ENCODE measurements at regions not wholly inside any gene's neighbourhood (a gene's known extent, or its start where the extent isn't known, plus 50 kb on each side); places are given as distances from the start of the nearest gene placed in this dataset.
"Not testable (repeated sequence)": the region's sequence is repeated elsewhere in the genome, so short reads cannot be mapped to it uniquely, and the experiment has no call there.

DNA sequence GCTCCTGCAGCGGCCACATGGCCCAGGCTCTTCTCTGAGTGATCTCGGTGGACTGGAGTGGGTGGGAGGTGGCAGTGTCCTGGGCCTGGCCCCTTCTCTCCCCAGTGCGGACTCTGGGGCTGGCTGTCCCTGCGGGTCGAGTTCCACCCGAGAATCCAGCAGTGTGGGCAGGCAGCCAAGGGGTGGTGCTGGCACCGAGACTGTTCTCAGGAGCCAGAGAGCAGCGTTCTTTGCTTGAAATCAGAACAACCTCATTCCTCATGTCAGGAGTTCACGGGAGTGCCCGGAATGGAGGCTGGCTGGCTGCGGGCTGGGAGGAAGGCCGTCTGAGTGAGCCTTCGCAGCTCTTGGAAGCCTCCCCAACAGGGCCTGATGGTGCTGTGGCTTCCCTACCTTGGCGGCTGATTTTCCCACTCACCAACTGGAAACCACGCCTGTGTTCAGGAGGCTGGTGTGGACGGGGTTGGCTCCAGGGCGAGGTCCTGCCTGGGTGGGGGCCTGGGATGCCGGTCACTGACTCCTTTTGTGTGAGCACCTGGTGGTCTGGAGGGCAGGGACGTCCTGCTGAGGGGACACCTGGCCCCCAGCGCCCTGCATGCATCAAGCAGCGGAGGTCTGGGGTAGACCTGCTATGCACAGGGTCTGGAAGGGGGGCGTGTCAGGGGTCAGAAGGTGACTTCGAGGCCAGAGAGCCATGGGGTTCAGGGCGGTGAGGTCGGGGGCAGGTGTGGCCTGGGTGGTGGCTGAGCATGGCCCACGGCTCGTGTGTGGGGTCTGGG is 137.6 kb downstream of the TMEM121 start:
- DNase-seq: not testable (repeated sequence)

DNA sequence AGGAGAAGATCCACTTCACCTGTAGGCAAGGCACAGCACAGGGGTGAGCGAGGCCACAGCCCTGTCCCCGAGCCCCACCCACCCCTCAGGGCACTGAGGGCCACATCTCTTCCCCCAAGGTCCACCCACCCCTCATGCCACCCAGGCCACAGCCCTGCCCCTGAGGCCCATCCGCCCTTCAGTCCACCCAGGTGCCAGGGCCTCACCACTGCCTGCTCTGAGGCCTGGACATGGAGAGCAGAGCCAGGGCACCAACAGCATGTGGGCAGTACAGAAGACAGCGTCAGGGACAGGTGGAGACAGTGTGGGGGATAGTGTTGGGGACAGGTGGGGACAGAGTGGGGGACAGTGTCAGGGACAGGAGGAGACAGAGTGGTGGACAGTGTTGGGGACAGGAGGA is 138.3 kb downstream of the TMEM121 start:
- DNase-seq: no peak

DNA sequence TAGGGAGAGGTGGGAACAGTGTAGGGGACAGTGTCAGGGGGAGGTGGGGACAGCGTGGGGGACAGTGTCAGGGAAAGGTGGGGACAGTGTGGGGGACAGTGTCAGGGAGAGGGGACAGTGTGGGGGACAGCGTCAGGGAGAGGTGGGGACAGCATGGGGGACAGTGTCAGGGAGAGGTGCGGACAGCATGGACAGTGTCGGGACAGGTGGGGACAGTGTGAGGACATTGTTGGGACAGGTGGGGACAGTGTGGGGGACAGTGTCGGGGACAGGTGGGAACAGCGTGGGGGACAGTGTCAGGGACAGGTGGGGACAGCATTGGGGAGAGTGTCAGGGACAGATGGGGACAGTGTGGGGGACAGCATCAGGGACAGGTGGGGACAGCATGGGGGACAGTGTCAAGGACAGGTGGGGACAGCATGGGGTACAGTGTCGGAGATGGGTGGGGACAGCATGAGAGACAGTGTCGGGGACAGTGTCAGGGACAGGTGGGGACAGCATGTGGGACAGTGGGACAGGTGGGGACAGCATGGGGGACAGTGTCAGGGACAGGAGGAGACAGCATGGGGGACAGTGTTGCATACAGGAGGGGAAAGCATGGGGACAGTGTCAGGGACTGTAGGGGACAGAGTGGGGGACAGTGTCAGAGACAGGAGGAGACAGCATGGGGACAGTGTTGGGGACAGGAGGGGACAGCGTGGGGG is 139.0 kb downstream of the TMEM121 start:
- no peak for DNase-seq

DNA sequence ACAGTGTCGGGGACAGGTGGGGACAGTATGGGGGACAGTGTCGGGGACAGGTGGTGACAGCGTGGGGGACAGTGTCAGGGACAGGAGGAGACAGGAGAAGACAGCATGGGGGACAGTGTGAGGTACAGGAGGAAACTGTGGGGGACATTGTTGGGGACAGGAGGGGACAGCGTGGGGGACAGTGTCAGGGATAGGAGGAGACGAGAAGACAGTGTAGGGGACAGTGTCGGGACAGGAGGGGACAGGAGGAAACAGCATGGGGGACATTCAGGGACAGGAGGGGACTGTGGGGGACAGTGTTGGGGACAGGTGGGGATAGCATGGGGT is 139.5 kb downstream of the TMEM121 start:
- DNase-seq: no peak

DNA sequence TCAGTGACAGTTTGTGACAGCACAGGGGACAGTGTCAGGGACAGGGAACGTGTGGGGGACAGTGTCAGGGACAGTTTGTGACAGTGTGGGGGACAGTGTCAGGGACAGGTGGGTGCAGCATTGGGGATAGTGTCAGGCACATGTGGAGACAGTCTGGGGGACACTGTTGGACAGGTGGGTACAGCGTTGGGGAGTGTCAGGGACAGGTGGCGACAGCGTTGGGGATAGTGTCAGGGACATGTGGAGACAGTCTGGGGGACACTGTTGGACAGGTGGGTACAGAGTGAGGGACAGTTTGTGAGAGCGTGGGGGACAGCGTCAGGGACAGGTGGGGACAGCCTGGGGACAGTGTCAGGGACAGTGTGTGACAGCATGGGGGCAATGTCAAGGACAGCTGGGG is 140.0 kb downstream of the TMEM121 start:
- DNase-seq: no peak

DNA sequence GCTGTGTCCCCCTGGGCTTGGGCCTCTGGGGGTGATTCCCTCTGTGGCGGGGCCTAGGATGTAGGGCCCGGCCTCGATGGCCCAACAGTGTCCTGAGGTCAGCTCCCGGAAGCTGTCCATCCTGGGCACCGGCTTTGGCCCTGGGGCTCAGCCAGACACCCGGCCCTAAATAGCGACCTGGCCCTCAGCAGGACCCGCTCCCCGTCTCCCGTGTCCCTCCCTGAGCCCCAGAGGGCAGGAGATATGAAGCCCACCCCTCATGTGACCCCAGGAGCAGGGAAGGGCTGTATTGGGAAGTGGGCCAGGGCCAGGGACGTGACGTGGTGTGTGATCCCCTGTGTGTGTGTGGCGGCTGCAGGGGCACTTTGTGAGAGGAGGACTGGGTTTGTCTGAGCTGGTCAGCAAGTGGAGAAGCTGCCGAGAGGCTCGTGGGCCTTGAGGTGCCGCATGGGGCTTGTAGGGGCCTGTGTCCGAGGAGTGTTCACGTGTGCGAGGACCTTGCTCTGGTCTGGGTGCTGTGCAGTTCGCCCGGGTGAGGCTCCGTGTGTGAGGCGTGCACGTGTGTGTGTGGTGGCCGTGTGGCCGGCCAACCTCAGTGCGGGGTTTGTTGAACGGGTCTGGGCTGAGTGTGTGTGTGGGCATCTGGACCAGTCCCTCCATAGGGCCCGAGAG is 140.7 kb downstream of the TMEM121 start:
- not testable (repeated sequence) for DNase-seq

DNA sequence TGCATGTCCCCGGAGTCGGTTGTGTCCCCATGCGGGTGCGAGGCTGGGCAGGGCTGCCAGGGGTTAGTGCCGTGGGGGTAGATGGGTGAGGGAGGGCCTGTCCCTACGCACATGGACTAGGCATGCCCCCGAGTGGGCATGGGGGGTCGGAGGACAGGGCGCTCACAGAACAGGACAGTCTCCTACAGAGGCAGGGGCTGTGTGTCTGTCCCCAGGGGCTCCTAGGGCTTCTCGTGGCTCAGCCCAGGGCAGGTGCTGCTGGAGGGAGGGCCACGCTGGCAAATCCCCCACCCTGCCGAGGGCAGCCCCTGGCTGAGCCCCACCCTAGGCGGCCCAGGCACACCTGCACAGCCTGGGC is 141.3 kb downstream of the TMEM121 start:
- not testable (repeated sequence) for DNase-seq

DNA sequence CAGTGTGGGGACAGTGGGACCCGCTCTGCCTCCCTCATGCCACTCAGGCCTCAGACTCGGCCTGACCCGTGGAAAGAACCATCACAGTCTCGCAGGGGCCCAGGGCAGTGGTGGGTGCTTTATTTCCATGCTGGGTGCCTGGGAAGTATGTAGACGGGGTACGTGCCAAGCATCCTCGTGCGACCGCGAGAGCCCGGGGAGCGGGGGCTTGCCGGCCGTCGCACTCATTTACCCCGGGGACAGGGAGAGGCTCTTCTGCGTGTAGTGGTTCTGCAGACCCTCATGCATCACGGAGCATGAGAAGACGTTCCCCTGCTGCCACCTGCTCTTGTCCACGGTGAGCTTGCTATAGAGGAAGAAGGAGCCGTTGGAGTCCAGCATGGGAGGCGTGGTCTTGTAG is 141.6 kb downstream of the TMEM121 start:
- DNase-seq: not testable (repeated sequence)

DNA sequence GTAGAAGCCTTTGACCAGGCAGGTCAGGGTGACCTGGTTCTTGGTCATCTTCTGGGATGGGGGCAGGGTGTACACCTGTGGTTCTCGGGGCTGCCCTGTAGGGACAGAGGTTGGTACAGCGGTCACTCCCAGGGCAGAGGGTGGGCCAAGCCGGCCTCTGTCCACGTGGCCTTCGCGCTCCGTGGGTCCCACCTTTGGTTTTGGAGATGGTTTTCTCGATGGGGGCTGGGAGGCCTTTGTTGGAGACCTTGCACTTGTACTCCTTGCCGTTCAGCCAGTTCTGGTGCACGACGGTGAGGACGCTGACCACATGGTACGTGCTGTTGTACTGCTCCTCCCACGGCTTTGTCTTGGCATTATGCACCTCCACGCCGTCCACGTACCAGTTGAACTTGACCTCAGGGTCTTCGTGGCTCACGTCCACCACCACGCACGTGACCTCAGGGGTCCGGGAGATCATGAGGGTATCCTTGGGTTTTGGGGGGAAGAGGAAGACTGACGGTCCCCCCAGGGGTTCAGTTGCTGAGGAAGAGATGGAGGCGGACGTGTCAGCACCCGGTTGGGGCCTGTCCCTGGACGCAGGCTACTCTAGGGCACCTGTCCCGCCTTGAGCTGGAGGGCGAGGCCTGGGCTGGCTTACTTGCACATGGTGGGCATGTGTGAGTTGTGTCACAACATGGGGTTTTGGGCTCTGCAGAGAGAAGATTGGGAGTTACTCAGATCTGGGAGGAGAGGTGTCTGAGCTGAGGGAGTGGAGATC is 142.3 kb downstream of the TMEM121 start:
- DNase-seq: not testable (repeated sequence)

DNA sequence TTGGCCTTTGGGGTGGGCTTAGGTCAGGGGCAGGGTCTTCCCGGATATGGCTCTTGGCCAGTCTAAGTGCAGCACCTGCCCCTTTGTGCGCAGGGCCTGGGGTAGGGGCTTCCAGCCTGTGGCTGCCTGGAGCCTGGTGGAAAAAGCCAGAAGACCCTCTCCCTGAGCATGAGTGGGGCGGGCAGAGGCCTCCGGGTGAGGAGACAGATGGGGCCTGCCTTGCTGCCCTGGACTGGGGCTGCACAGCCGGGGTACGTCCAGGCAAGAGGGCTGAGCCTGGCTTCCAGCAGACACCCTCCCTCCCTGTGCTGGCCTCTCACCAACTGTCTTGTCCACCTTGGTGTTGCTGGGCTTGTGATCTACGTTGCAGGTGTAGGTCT is 142.8 kb downstream of the TMEM121 start:
- DNase-seq: not testable (repeated sequence)

DNA sequence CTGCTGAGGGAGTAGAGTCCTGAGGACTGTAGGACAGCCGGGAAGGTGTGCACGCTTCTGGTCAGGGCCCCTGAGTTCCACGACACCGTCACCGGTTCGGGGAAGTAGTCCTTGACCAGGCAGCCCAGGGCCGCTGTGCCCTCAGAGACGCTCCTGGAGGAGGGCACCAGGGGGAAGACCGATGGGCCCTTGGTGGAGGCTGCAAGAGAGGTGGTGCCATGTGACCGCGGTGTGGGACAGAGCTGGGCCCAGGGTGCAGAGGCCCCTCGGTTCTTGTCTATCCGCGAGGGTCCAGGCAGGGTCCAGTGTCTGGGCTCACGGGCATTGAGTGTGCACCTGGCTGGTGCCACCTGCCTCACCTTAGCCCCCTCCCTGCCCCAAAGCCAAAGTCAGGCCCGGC is 143.3 kb downstream of the TMEM121 start:
- DNase-seq: not testable (repeated sequence)

DNA sequence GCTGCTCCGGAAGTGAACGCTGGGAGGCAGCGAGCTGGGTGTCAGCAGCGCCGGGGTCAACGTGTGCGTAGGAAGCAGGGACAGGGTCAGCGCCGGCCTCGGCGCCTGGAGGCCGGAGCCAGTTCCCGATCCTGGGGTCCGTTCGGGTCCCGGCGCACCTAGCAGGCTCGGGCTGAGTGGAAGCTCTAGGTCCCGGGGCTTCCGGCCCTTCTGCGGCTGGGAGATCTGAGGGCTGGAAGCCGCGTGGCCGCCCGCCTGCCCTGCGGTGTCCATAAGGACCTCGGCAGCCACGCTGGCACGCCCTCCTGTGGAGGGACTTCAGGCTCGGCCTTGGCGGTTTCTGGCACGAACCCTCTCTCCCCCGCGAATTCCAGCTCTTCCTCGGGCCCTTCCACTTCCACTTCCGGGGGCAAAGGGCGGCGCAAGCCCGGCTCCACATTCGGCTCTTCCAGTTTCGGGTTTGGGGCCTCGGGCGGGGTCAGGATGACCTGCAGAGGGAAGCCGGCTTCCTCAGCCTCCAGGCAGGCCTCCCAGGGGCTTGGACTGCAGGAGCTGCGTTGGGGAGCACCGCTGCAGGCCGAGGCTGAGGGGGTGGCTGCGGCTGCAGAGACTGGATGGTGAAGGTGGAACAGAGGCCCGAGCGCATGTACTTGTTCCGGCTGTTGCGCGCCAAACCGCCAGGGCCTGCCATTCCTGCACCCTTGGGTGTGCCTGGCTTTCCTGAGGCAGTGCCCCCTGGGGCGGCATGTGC is 146.2 kb downstream of the TMEM121 start:
- DNase-seq: not testable (repeated sequence)

DNA sequence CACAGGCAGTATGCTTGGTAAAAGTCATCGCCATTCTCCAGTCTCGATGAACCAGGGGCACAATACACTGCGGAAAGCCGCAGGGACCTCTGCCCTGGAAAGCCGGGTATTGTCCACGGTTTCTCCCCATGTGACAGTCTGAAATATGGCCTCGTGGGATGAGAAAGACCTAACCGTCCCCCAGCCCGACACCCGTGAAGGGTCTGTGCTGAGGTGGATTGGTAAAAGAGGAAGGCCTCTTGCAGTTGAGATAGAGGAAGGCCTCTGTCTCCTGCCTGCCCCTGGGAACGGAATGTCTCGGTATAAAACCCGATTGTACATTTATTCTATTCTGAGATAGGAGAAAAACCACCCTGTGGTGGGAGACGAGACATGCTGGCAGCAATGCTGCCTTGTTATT is 149.1 kb downstream of the TMEM121 start:
- not testable (repeated sequence) for DNase-seq

DNA sequence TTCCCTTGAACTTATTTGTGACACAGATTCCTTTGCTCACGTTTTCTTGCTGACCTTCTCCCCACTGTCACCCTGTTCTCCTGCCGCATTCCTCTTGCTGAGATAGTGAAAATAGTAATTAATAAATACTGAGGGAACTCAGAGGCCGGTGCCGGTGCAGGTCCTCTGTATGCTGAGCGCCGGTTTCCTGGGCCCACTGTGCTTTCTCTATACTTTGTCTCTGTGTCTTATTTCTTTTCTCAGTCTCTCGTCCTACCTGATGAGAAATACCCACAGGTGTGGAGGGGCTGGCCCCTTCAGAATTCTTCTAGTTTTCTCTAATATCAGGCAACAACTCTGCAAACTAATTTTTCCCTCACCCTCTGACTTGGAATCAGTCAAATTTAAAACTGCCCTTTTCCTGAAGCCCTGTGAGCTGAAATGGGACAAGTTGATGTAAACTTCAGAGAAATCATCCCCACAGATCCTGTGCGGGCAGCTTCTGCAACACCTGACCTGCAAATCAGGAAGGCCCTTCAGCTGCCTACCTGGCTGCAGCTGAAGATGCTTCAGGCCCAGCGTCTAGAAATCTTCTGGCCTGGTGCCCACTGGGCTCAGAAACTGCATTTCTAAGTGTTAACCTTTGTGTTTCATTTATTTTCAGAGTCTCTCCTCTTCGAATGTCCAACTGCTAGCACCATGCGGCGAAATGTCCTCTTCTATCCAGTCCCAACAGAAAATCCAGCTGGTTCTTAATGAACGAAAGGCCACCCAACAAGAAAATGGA is 149.7 kb downstream of the TMEM121 start:
- DNase-seq: not testable (repeated sequence)

DNA sequence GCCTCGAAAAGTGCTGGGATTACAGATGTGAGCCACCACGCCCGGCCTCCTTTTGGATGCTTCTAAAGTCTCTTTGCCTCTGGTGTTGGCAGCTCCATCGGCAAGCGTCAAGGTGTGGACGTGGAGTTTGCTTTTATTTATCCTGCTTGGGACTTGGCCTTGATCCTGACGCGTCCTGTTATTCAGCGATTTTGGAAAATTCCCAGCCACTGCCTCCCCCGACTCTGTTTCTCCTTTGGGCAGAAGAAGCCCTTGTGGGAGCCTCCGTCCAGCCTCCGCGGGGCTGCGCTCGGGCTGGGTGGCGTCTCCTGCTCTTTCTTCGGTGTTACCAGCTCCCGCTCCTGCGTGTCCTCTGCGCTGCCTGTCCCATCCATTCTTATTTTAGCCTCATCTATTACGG is 151.7 kb downstream of the TMEM121 start:
- DNase-seq: not testable (repeated sequence)

DNA sequence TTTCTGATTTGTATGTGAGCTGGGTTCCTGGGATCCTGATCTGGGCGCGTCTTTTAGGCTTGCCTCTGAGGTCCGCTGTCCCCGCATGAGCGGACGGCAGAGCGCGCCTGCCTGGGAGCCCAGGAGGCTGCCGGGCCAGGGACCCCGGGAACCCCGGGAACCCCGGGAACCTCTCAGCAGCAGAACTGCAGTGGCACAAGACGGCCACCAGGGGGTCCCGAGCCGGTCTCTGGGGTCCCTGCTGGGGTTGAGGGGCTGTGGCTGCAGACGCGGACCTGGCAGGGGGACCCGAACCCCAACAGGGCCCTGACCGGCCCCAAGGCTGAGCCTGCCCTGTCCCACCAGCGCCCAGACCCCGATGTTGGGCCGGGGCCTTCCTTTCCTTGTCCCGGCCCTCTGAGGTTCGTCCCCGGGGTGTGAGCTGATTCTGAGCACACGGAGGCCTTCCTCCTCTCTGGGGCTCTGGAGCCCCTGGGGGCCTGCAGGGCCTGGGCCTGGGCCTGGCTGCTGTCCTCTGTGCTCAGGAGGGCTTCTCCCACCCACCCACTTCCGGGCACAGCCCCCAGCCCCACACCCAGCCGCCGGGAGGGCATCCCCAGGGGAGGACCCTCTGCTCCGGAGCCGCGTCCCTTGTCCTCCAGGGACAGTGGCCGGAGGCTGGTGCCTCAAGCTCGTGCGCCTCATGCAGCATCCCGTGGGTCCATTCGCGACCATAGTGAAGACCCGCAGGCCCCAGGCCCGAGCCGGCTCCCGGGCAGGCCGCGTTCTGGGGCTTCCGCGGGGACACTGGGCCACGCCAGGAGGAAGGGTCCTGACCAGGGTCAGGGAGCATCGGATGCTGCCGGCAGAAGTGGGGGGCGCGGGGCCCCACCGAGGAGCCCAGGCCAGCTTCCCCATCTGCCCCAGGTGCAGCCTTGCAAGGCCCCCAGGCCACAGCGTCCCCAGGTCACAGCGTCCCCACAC is 152.9 kb downstream of the TMEM121 start:
- not testable (repeated sequence) for DNase-seq

DNA sequence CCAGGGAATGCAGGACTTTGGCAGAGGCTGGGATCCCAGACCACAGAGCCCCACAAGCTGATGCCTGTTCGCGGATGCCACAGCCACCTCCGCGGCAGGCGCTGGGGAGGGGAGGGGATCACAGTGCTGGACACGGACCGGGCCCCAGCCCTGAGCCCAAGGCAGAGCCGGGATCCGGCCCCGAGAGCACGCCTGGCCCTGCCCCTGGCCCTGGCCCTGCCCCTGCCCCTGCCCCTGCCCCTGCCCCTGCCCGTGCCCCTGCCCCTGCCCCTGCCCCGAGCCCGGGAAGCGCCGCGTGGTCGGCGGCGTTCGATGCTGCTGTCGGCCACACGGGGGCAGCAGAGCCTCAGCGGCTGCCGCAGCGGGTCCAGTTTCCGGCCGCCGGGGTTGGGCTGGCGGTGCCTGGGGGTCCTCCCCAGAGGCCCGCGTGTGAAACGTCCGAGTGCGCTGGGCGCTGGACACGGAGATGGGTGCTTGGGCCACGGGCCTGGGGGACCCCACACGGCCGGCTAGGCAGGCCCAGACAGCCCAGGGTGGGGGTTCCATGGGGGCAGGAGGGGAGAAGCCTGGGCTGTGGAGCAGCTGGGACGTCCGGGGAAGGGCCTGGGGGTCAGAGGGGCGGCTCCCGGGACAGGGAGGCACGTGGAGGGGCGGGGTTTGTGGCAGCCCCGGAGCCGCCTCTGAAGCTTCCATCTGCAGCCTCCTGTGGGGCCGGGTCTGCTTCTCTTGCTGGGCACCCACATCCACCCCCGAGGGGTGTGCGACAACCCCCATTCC is 153.8 kb downstream of the TMEM121 start:
- DNase-seq: not testable (repeated sequence)

DNA sequence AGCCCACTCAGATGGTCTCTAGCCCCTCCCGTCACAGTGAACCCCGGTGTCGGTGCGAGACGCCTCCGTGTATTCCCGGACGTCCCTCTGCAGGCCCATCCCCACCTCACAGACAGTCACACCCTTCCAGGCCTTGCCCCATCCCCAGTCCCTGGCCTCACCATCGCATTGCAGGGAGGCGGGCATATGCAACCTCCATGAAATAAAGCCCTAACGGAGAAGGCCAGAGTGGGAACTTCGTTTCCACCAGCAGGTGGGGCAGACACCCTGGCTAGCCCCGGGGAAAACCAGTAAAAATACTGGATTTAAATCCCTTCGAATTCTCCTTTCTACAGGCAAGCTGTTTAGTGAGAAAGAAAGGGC is 154.3 kb downstream of the TMEM121 start:
- not testable (repeated sequence) for DNase-seq

DNA sequence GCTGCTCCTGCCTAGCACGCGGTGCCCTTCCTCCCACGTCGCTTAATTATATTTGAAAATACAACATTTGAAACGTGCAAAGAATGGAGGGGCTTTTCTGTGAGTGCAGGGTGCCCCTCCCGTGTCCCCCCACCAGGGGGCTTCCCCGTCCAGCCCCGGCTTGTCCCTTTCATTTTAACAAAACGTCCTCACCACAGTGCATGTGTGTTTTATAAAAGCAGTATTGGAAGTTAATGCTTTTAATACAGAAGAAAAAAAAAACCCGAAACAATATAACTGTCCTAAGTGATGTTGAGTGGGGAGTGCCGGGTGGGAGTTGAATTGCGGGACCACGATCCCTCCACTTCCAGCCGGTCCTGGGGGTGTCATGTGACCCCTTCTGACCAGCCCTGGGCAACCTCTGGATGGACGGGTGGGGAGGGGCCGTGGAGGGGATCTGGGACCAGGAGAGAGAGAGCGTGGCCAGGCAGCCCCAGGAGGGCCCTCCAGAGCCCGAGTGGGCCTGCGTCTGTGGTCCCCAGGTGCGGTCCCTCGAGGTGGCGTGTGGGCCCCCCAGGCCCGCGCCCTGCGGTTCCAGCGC is 155.3 kb downstream of the TMEM121 start:
- not testable (repeated sequence) for DNase-seq

Data from right hindlimb (tissue), 1 donor.